Mesenchymal stem cell (in vitro differentiated cells and primary cell): ENCODE measurements at regions not wholly inside any gene's neighbourhood (a gene's known extent, or its start where the extent isn't known, plus 50 kb on each side); places are given as distances from the start of the nearest gene placed in this dataset.
A peak's percentile ranks its signal among the peaks of the same experiment; 100 is the strongest.

Experiments used
- DNase-seq: peaks from one replicate; pipeline ENCODE4 v3.0.0-alpha.2; 2013
- H2AFZ ChIP-seq: one replicate; pipeline ENCODE4 v1.6.1; 2013; ENCODE audit warnings: low read depth, mild to moderate bottlenecking, control low read depth, inconsistent platforms, low read length, moderate library complexity
- H2AK5ac ChIP-seq: 2 replicates; pipeline ENCODE4 v1.6.1; 2013; ENCODE audit warnings: low read length, moderate library complexity, mild to moderate bottlenecking, inconsistent platforms; ENCODE audit not compliant: severe bottlenecking
- H2BK120ac ChIP-seq: one replicate; pipeline ENCODE4 v1.6.1; 2013; ENCODE audit warnings: low read depth, mild to moderate bottlenecking, inconsistent platforms, low read length, moderate library complexity
- H2BK12ac ChIP-seq, 2 experiments: one replicate each; pipeline ENCODE4 v1.6.1; 2013; ENCODE audit warnings: inconsistent platforms in 2 of 2, low read length in 2 of 2, mild to moderate bottlenecking in 2 of 2, moderate library complexity in 2 of 2, control low read depth in 1 of 2
- H2BK15ac ChIP-seq: one replicate; pipeline ENCODE4 v1.6.1; 2013; ENCODE audit warnings: mild to moderate bottlenecking, low read depth, inconsistent platforms; ENCODE audit not compliant: poor library complexity, severe bottlenecking
- H2BK5ac ChIP-seq: 2 replicates; pipeline ENCODE4 v1.6.1; 2013; ENCODE audit warnings: low read depth, mild to moderate bottlenecking, low read length, control low read depth, inconsistent platforms; ENCODE audit not compliant: poor library complexity, severe bottlenecking
- H3K14ac ChIP-seq, 2 experiments: one replicate each; pipeline ENCODE4 v1.6.1; 2013; ENCODE audit warnings: inconsistent platforms in 2 of 2, low read length in 2 of 2, control low read depth in 1 of 2, mild to moderate bottlenecking in 1 of 2, moderate library complexity in 1 of 2
- H3K18ac ChIP-seq, 2 experiments: one replicate each; pipeline ENCODE4 v1.6.1; 2013; ENCODE audit warnings: inconsistent platforms in 2 of 2, low read length in 2 of 2, control low read depth in 1 of 2, low read depth in 1 of 2, mild to moderate bottlenecking in 1 of 2
- H3K23ac ChIP-seq, 2 experiments: one replicate each; pipeline ENCODE4 v1.6.1; 2013; ENCODE audit warnings: inconsistent platforms in 2 of 2, low read length in 2 of 2, mild to moderate bottlenecking in 2 of 2, moderate library complexity in 2 of 2, control low read depth in 1 of 2
- H3K27ac ChIP-seq: 2 replicates; pipeline ENCODE4 v1.5.1; 2013; ENCODE audit warnings: mild to moderate bottlenecking, moderate library complexity, low read length, control low read depth, inconsistent platforms; ENCODE audit not compliant: poor library complexity, severe bottlenecking
- H3K27me3 ChIP-seq, 2 experiments: 2 replicates each; pipeline versions ENCODE4 v1.6.1 to v1.7.0; 2013; ENCODE audit warnings: low read length in 2 of 2, mild to moderate bottlenecking in 2 of 2, moderate library complexity in 2 of 2, control low read depth in 1 of 2, inconsistent platforms in 1 of 2; ENCODE audit not compliant: control insufficient read depth in 1 of 2, insufficient read depth in 1 of 2
- H3K36me3 ChIP-seq, 2 experiments: 2 replicates each; pipeline versions ENCODE4 v1.6.1 to v1.7.0; 2013; ENCODE audit warnings: low read length in 2 of 2, control low read depth in 1 of 2, inconsistent platforms in 1 of 2, low read depth in 1 of 2, mild to moderate bottlenecking in 1 of 2; ENCODE audit not compliant: insufficient read depth in 2 of 2, control insufficient read depth in 1 of 2
- H3K4ac ChIP-seq, 2 experiments: one replicate each; pipeline ENCODE4 v1.6.1; 2013; ENCODE audit warnings: inconsistent platforms in 2 of 2, low read length in 2 of 2, mild to moderate bottlenecking in 2 of 2, moderate library complexity in 2 of 2, control low read depth in 1 of 2, low read depth in 1 of 2
- H3K4me1 ChIP-seq: 2 replicates; pipeline ENCODE4 v1.6.1; 2013; ENCODE audit warnings: low read depth, low read length, control low read depth; ENCODE audit not compliant: control insufficient read depth, insufficient read depth
- H3K4me2 ChIP-seq: 2 replicates; pipeline ENCODE4 v1.6.1; 2013; ENCODE audit warnings: low read length, mild to moderate bottlenecking, inconsistent platforms; ENCODE audit not compliant: poor library complexity, severe bottlenecking
- H3K4me3 ChIP-seq, 2 experiments: 2 replicates each; pipeline versions ENCODE4 v1.5.1 to v1.7.0; 2013; ENCODE audit warnings: low read length in 2 of 2, mild to moderate bottlenecking in 2 of 2, control low read depth in 1 of 2, low read depth in 1 of 2; ENCODE audit not compliant: insufficient read depth in 1 of 2
- H3K79me1 ChIP-seq: replicated peaks from 2 replicates; pipeline ENCODE4 v1.6.1; 2013; ENCODE audit warnings: mild to moderate bottlenecking, control low read depth, low read length, inconsistent platforms; ENCODE audit not compliant: poor library complexity, severe bottlenecking
- H3K9ac ChIP-seq: 2 replicates; pipeline ENCODE4 v1.7.0; 2013; ENCODE audit warnings: mild to moderate bottlenecking, low read length, moderate library complexity
- H3K9me3 ChIP-seq: 2 replicates; pipeline ENCODE4 v1.7.0; 2013; ENCODE audit warnings: mild to moderate bottlenecking, low read length; ENCODE audit not compliant: control insufficient read depth
- H4K8ac ChIP-seq: one replicate; pipeline ENCODE4 v1.6.1; 2013; ENCODE audit warnings: inconsistent platforms, mild to moderate bottlenecking, low read length, moderate library complexity
- H4K91ac ChIP-seq: one replicate; pipeline ENCODE4 v1.6.1; 2013; ENCODE audit warnings: mild to moderate bottlenecking, low read length, inconsistent platforms
- WGBS: methylation state at CpG from one replicate; pipeline ENCODE4 v1.1.7; 2013; ENCODE audit warnings: mixed read lengths; 5-methylcytosine and 5-hydroxymethylcytosine counted together

DNA sequence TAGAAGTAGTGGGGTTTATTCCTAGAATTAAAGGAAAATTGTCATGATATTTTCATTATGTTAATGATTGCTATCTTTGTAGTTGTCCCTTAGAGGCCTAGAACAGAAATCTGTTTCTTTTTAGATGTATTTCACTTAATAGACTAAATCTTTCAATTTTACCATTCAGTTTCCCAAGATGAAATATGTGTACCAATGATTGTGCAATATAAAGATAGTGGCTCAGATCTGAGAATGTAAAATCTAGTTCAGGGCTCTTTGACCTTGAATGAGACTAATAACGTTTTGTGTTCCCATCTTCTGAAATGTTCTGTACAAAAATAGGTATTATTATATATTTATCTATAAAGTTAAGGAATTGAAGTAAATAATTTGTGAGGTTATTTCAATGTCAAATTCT is 947.9 kb downstream of the DTWD2 start:
- H3K4me3 ChIP-seq, result no peak overlapping the region
- H2AFZ ChIP-seq, result no peak overlapping the region
- no peak for DNase-seq
- H2BK5ac ChIP-seq, result no peak overlapping the region
- H3K4me2 ChIP-seq, result no peak overlapping the region
- H3K79me1 ChIP-seq, result no peaks in the 10 kb centered on the region
- H4K8ac ChIP-seq, result no peak overlapping the region
- H3K9me3 ChIP-seq, result no peaks in the 10 kb centered on the region
- no peak overlapping the region for H2AK5ac ChIP-seq
- H2BK15ac ChIP-seq, result no peak overlapping the region
- no peaks in the 10 kb centered on the region for H3K36me3 ChIP-seq
- H2BK120ac ChIP-seq, result no peak overlapping the region
- no peak overlapping the region for H3K4ac ChIP-seq
- no peak overlapping the region for H4K91ac ChIP-seq
- no peak overlapping the region for H3K23ac ChIP-seq
- no peak overlapping the region for H2BK12ac ChIP-seq
- H3K27ac ChIP-seq, result no peak overlapping the region
- no peak overlapping the region for H3K14ac ChIP-seq
- no CpG with 5 or more reads among the region's 1 CpG for WGBS
- H3K27me3 ChIP-seq, result no peaks in the 10 kb centered on the region
- H3K18ac ChIP-seq, result no peak overlapping the region
- no peak overlapping the region for H3K9ac ChIP-seq
- no peaks in the 10 kb centered on the region for H3K4me1 ChIP-seq

DNA sequence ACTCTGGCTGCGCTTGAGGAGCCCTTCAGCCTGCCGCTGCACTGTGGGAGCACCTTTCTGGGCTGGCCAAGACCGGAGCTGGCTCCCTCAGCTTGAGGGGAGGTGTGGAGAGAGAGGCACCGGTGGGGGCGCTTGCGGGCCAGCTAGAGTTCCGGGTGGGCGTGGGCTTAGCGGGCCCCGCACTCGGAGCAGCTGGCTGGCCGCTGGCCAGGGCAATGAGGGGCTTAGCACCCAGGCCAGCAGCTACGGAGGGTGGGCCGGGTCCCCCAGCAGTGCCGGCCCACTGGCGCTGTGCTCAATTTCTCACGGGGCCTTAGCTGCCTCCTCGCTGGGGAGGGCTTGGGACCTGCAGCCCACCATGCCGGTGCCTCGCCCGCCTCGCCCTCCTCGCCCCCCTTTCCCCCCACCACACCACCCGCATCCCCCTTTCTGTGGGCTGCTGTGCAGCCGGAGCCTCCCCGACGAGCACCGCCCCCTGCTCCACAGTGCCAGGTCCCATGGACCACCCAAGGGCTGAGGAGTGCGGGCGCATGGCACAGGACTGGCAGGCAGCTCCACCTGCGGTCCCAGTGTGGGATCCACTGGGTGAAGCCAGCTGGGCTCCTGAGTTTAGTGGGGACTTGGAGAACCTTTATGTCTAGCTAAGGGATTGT is 954.5 kb downstream of the DTWD2 start:
- H2AK5ac ChIP-seq, result no peak overlapping the region
- no peak for DNase-seq
- H4K91ac ChIP-seq, result no peak overlapping the region
- no peak overlapping the region for H2BK120ac ChIP-seq
- no peaks in the 10 kb centered on the region for H3K27me3 ChIP-seq
- H3K9me3 ChIP-seq, result no peaks in the 10 kb centered on the region
- no peaks in the 10 kb centered on the region for H3K79me1 ChIP-seq
- no peak overlapping the region for H3K14ac ChIP-seq
- no peak overlapping the region for H3K4ac ChIP-seq
- H2BK15ac ChIP-seq, result no peak overlapping the region
- no peaks in the 10 kb centered on the region for H3K36me3 ChIP-seq
- H3K27ac ChIP-seq, result no peak overlapping the region
- H4K8ac ChIP-seq, result no peak overlapping the region
- H3K23ac ChIP-seq, result no peak overlapping the region
- peak overlapping the region in 1 of 2 experiments; percentile 40 for H3K18ac ChIP-seq
- WGBS, result 94% methylated on average over 20 of the region's 31 CpGs
- no peak overlapping the region for H3K4me2 ChIP-seq
- H2AFZ ChIP-seq, result no peak overlapping the region
- no peak overlapping the region for H3K4me3 ChIP-seq
- no peak overlapping the region for H2BK12ac ChIP-seq
- no peak overlapping the region for H3K9ac ChIP-seq
- H2BK5ac ChIP-seq, result no peak overlapping the region
- no peaks in the 10 kb centered on the region for H3K4me1 ChIP-seq

- no peaks in the 10 kb centered on the region for H3K27me3 ChIP-seq
- H3K36me3 ChIP-seq, result no peaks in the 10 kb centered on the region
- no peak overlapping the region for H3K14ac ChIP-seq
- H3K18ac ChIP-seq, result no peak overlapping the region
- H3K9ac ChIP-seq, result no peak overlapping the region
- no peak overlapping the region for H2AFZ ChIP-seq
- H3K4me3 ChIP-seq, result no peak overlapping the region
- no peak overlapping the region for H2BK5ac ChIP-seq
- no peaks in the 10 kb centered on the region for H3K4me1 ChIP-seq
- H3K79me1 ChIP-seq, result no peaks in the 10 kb centered on the region
- no peak overlapping the region for H2BK15ac ChIP-seq
- H3K9me3 ChIP-seq, result no peaks in the 10 kb centered on the region
- H3K4ac ChIP-seq, result no peak overlapping the region
- H2BK120ac ChIP-seq, result no peak overlapping the region
- no CpG with 5 or more reads among the region's 1 CpG for WGBS
- H3K27ac ChIP-seq, result no peak overlapping the region
- H2BK12ac ChIP-seq, result no peak overlapping the region
- no peak overlapping the region for H3K4me2 ChIP-seq
- no peak for DNase-seq
- H3K23ac ChIP-seq, result no peak overlapping the region
- no peak overlapping the region for H4K8ac ChIP-seq
- no peak overlapping the region for H4K91ac ChIP-seq
- no peak overlapping the region for H2AK5ac ChIP-seq
Observed at GRCh38 chr5:118029807-118030206, 958.5 kb downstream of the DTWD2 start.

GRCh38 chr5:118022062-118022461 is 966.3 kb downstream of the DTWD2 start:
- no peak overlapping the region for H4K8ac ChIP-seq
- no peak overlapping the region for H2BK12ac ChIP-seq
- H3K4me2 ChIP-seq, result no peak overlapping the region
- H3K18ac ChIP-seq, result no peak overlapping the region
- H3K4ac ChIP-seq, result no peak overlapping the region
- H2BK120ac ChIP-seq, result no peak overlapping the region
- H3K23ac ChIP-seq, result no peak overlapping the region
- no CpG with 5 or more reads among the region's 2 CpGs for WGBS
- H3K4me3 ChIP-seq, result no peak overlapping the region
- H3K9me3 ChIP-seq, result no peaks in the 10 kb centered on the region
- no peaks in the 10 kb centered on the region for H3K36me3 ChIP-seq
- H2BK5ac ChIP-seq, result no peak overlapping the region
- no peak overlapping the region for H2BK15ac ChIP-seq
- H3K27ac ChIP-seq, result no peak overlapping the region
- no peak for DNase-seq
- H2AFZ ChIP-seq, result no peak overlapping the region
- H4K91ac ChIP-seq, result no peak overlapping the region
- no peak overlapping the region for H3K9ac ChIP-seq
- no peak overlapping the region for H3K14ac ChIP-seq
- no peak overlapping the region for H2AK5ac ChIP-seq
- no peaks in the 10 kb centered on the region for H3K79me1 ChIP-seq
- H3K4me1 ChIP-seq, result no peaks in the 10 kb centered on the region
- H3K27me3 ChIP-seq, result no peaks in the 10 kb centered on the region
